Dendritic cell treated with granulocyte-macrophage colony-stimulating factor and Interleukin-4, amounts not matched to agents 40 ng/mL and 50 ng/mL, for 4 days (primary cell): ENCODE measurements at regions not wholly inside any gene's neighbourhood (a gene's known extent, or its start where the extent isn't known, plus 50 kb on each side); places are given as distances from the start of the nearest gene placed in this dataset.
"Not testable (repeated sequence)": the region's sequence is repeated elsewhere in the genome, so short reads cannot be mapped to it uniquely, and the experiment has no call there.

Source experiments
- H3K27ac Mint-ChIP-seq: one replicate; pipeline ENCODE4 v1.8.0; 2022; ENCODE audit warnings: mild to moderate bottlenecking, mixed read lengths
- H3K27me3 Mint-ChIP-seq: one replicate; pipeline ENCODE4 v1.8.0; 2022; ENCODE audit warnings: mild to moderate bottlenecking, mixed read lengths
- H3K36me3 Mint-ChIP-seq: one replicate; pipeline ENCODE4 v1.8.0; 2022; ENCODE audit warnings: low read depth, mixed read lengths
- H3K4me1 Mint-ChIP-seq: one replicate; pipeline ENCODE4 v1.8.0; 2022; ENCODE audit warnings: low read depth, mixed read lengths
- H3K4me3 Mint-ChIP-seq: one replicate; pipeline ENCODE4 v1.8.0; 2022; ENCODE audit warnings: mild to moderate bottlenecking, moderate library complexity, mixed read lengths
- H3K9me3 Mint-ChIP-seq: one replicate; pipeline ENCODE4 v1.8.0; 2022; ENCODE audit warnings: mixed read lengths
- intact Hi-C: fragments of 100-400 bp; cut with micrococcal nuclease; formaldehyde crosslinking; loops from one replicate; pipeline ENCODE4 v1.15.0; 2022

DNA sequence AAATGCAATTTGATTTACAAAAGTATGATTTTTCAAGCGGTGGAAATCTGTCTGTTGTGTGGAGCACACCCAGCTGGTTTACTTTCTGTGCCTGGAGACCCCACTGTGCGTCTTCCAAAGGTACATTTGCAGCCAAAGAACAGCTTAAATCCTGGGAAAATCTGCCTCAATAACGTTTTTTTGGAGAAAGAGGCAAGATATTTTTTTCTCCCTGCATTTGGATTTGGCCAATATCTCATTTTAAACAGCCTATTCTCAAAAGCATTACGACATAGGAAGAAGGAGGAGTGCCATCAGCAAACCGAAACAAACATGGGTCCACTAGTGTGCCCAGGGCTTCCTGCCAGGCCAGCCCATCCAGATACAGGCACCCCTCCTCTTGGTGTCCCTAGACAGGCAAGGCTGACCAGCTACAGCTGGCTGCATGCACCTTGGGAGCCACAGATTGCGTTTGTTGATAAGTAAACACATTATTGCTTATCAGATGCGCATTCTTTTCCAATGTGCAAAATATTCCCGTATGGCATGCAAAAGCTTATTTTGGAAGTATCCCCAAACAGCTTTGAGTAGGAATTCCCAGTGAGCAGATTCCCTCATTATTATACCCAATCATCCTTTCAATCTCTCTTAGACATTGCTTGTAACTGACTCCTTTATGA is 184.5 kb upstream of the MARCKS start:
- peaks cover 23% of the 10 kb centered on the region for H3K4me1 Mint-ChIP-seq
- H3K9me3 Mint-ChIP-seq, result no peaks in the 10 kb centered on the region
- H3K4me3 Mint-ChIP-seq, result no peak overlapping the region
- no peaks in the 10 kb centered on the region for H3K36me3 Mint-ChIP-seq
- intact Hi-C loops, result no loop called here
- H3K27ac Mint-ChIP-seq, result no peak overlapping the region
- no peaks in the 10 kb centered on the region for H3K27me3 Mint-ChIP-seq

DNA sequence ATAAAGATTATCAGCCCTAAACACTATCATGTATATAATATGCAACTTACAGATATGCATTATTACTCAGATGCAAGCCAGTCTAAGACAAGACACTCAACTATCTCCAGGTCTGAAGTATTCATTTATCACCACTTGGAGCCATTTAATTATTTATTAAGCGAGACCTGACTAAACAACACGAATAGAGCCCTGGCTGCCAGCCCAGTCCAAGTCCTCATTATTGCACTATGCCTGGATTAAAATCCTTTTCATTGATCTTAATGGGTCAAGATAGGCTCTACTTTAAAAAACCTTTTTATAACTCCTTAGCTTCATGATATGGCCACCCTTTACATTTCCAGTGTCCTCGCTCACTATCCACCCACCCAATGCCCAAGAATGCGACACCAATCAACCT is 183.1 kb upstream of the MARCKS start:
- intact Hi-C loops, result no loop called here
- H3K36me3 Mint-ChIP-seq, result no peaks in the 10 kb centered on the region
- H3K27me3 Mint-ChIP-seq, result no peaks in the 10 kb centered on the region
- H3K27ac Mint-ChIP-seq, result no peak overlapping the region
- H3K9me3 Mint-ChIP-seq, result no peaks in the 10 kb centered on the region
- H3K4me3 Mint-ChIP-seq, result no peak overlapping the region
- H3K4me1 Mint-ChIP-seq, result peaks cover 17% of the 10 kb centered on the region

DNA sequence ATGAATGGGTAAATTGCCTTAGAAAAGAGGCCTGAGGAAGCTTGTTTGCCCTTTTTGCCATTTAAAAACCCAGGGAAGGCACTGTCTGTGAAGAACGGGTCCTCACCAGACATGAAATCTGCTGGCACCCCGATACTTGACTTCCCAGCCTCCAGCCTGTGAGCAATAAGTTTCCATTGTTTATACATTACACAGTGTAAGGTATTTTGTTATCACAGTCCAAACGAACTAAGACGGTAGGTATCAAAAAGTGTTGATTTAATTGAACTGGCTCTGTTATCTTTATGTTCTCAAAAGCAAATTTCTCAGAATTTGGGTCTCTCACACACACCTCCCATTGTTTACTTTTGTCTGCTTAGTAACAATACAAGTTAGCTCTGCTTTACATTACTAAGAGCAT is 181.1 kb upstream of the MARCKS start:
- no peaks in the 10 kb centered on the region for H3K27me3 Mint-ChIP-seq
- no peak overlapping the region for H3K4me3 Mint-ChIP-seq
- no peaks in the 10 kb centered on the region for H3K9me3 Mint-ChIP-seq
- no peaks in the 10 kb centered on the region for H3K36me3 Mint-ChIP-seq
- intact Hi-C loops, result no loop called here
- peaks cover 17% of the 10 kb centered on the region for H3K4me1 Mint-ChIP-seq
- peak overlapping the region; percentile 13 for H3K27ac Mint-ChIP-seq

DNA sequence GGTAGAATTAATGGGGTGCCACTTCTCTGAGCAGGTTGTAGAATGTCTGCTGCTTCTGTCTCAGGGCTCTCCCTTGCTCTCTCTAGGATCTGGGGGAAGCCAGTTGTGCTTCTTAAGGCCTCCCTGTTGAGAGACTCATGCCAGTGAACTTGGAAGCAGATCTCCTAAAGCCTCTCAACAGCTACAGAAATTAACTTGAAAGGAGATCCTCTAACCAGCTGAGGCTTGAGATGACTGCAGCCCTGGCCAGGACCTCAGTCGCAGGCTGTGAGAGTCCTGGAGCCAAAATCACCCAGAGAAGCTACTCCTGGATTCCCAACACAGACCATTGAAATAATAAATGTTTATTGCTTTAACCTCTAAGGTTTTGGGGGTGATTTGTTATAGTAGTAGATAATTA is 180.2 kb upstream of the MARCKS start:
- Mint-ChIP-seq H3K4me3 (no peak overlapping the region), H3K27ac (peak overlapping the region; percentile 13), H3K27me3 (no peaks in the 10 kb centered on the region), H3K9me3 (no peaks in the 10 kb centered on the region), H3K36me3 (no peaks in the 10 kb centered on the region), H3K4me1 (peaks cover 9% of the 10 kb centered on the region)
- intact Hi-C loops, result no loop called here

DNA sequence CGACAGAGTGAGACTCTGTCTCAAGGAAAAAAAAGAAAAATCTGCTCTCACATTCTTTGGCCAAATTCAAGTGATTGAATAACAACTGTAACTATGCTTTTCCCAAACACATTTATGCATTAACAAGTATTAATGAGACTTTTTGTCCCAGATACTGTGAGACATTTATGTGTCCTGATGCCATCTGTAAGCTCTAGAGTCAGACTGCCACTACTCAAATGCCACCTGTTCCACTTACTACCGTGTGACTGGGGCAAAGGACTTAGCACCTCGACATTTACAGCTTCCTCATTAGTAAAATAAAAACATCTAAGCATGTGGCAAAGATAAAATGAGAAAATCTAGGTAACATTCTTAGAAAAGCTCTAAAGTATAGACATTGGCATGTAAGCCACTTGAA is 178.1 kb upstream of the MARCKS start:
- no peaks in the 10 kb centered on the region for H3K27me3 Mint-ChIP-seq
- intact Hi-C loops, result no loop called here
- no peaks in the 10 kb centered on the region for H3K36me3 Mint-ChIP-seq

DNA sequence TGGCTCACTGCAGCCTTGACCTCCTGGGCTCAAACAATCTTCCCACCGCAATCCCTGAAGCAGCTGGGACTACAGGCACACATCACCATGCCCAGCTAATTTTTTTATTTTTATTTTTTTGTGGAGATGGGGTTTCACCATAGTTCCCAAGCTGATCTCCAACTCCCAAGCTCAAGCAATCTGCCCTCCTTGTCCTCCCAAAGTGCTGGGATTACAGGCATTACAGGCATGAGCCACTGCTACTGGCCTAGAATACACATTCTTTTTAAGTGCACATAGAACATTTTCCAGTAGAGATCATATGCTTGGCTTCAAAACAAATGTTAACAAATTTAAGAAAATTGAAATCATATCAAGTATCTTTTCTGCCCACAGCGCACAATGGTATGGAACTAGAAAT is 176.8 kb upstream of the MARCKS start:
- Mint-ChIP-seq H3K27me3 (no peaks in the 10 kb centered on the region), H3K4me1 (peaks cover 5% of the 10 kb centered on the region), H3K4me3 (no peak overlapping the region), H3K36me3 (no peaks in the 10 kb centered on the region), H3K27ac (peak overlapping the region; percentile 20), H3K9me3 (no peaks in the 10 kb centered on the region)
- intact Hi-C loops, result no loop called here

More for the DNA sequence above, 178.1 kb upstream of the MARCKS start:
- H3K27ac Mint-ChIP-seq, result peak overlapping the region; percentile 15
- no peak overlapping the region for H3K4me3 Mint-ChIP-seq
- no peaks in the 10 kb centered on the region for H3K9me3 Mint-ChIP-seq
- H3K4me1 Mint-ChIP-seq, result no peaks in the 10 kb centered on the region

DNA sequence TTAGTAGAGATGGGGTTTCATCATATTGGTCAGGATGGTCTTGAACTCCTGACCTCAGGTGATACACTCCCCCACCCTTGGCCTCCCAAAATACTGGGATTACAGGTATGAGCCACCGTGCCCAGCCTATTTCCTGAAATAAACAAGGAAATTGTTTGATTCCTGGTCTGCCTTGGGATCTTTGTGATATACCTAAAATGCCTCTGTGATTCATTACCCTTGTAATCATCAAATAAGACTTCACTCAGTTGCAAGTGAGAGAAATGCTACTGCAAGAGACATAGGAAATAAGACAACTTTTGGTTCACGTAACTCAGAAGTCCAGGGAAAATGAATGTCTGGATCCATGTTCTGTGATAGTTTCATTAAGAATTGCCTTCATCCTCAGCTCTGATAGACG is 173.2 kb upstream of the MARCKS start:
- intact Hi-C loops, result no loop called here
- H3K4me1 Mint-ChIP-seq, result peaks cover 5% of the 10 kb centered on the region
- no peak overlapping the region for H3K4me3 Mint-ChIP-seq
- H3K9me3 Mint-ChIP-seq, result no peaks in the 10 kb centered on the region
- no peaks in the 10 kb centered on the region for H3K36me3 Mint-ChIP-seq
- H3K27ac Mint-ChIP-seq, result no peak overlapping the region
- H3K27me3 Mint-ChIP-seq, result no peaks in the 10 kb centered on the region

DNA sequence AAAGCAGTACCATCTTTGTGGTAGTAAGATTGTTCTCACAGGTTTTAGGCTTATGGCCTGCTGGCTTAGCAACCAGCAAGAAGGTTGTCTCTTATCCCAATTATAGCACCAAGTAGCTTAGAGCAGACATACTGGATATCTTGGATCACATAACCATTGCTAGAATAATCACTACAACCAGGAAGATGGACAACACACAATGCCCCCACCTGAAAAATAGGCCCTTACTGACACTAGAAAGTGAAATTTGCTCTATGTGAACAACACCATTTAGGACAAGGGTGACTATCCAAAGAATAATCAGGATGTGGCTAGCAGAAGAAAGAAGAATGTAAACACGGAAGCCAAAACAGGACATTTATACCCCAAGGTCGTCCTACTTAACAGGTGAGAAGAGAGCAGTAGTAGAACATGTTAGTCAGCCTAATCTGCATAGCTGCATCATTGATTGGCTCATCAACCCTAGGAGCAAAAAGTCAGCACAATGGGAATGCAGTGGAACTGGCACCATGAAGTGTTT is 172.7 kb upstream of the MARCKS start:
- no peak overlapping the region for H3K4me3 Mint-ChIP-seq
- intact Hi-C loops, result no loop called here
- H3K4me1 Mint-ChIP-seq, result peaks cover 5% of the 10 kb centered on the region
- H3K27me3 Mint-ChIP-seq, result no peaks in the 10 kb centered on the region
- H3K36me3 Mint-ChIP-seq, result no peaks in the 10 kb centered on the region
- no peak overlapping the region for H3K27ac Mint-ChIP-seq
- no peaks in the 10 kb centered on the region for H3K9me3 Mint-ChIP-seq

DNA sequence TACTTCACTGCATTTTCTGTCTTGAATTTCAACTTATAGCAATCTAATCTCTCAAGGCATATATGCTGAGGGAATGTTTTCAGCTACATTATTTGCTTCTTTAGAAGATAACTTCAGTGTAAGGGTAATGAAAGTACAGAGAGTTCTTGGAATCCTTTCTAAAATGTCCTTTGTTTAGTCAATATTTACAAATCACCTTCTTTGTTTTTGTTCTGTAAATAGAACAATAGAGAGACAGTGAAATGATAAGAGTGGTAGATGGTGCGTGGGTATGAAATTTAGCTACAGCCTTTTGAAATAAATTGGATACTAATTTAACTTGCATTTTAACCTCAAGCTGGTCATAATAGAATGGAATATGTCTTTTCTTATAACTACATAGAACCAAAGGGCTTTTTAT is 171.1 kb upstream of the MARCKS start:
- no peaks in the 10 kb centered on the region for H3K9me3 Mint-ChIP-seq
- H3K27ac Mint-ChIP-seq, result no peak overlapping the region
- intact Hi-C loops, result no loop called here
- H3K27me3 Mint-ChIP-seq, result no peaks in the 10 kb centered on the region
- no peak overlapping the region for H3K4me3 Mint-ChIP-seq
- H3K36me3 Mint-ChIP-seq, result no peaks in the 10 kb centered on the region
- H3K4me1 Mint-ChIP-seq, result peaks cover 10% of the 10 kb centered on the region

DNA sequence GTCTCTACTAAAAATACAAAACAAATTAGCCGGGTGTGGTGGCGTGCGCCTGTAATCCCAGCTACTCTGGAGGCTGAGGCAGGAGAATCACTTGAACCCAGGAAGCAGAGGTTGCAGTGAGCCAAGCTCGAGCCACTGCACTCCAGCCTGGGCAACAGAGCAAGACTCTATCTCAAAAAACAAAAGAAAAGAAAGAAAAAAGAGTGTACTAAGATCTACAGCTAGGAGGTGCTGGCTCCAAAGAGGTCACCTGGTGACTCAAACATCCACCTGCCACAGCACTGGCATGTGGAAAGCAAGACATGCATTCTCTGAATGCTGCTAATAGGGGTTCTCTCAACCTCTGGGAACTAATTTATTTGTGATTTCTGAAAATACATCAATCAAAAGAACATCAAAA is 167.5 kb upstream of the MARCKS start:
- H3K4me1 Mint-ChIP-seq, H3K4me3 Mint-ChIP-seq, H3K27me3 Mint-ChIP-seq, intact Hi-C loops, H3K36me3 Mint-ChIP-seq, H3K27ac Mint-ChIP-seq, H3K9me3 Mint-ChIP-seq: not testable (repeated sequence)

DNA sequence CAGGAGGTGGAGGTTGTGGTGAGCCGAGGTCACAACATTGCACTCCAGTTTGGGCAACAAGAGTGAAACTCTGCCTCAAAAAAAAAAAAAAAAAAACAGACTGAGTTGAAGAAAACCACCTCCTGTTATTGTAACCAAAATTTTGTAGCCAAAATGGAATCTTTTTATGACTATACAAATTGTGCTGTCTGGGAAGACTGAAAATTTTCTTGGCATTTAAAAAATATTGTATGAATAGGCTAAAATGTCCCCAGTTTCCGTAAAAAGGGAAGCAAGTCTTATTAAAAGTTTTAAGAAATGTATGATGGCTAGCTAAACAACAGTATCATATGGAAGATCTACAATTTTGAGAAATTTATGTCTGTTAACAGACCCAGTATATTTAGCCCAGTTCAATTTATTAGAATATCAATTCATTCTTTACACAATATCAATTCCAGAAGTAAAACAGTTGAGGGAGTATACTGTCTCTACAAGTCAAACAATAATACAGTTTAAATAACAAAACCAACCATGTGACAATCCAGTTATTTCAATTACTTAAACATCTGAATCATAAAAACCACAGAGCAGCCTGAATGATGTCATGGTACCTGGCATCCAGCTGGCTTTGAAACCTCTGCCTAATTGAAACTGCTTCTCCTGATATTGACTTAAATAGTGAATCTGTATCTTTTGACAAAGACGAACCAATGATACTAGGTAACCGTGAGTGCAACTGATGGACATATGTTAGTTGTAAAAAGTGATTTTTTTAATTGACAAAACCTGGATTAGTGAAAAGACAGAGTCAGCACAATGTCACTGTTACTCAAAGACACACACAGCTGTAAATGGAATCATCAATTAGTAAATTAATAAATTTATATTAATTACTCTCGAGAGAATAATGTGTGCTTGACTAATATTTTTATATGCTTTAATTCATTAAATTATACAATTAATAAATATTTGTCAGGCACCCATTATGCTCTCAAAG is 166.6 kb upstream of the MARCKS start:
- no peaks in the 10 kb centered on the region for H3K27me3 Mint-ChIP-seq
- H3K4me1 Mint-ChIP-seq, result peaks cover 13% of the 10 kb centered on the region
- no peaks in the 10 kb centered on the region for H3K9me3 Mint-ChIP-seq
- H3K4me3 Mint-ChIP-seq, result no peak overlapping the region
- no peaks in the 10 kb centered on the region for H3K36me3 Mint-ChIP-seq
- intact Hi-C loops, result no loop called here
- no peak overlapping the region for H3K27ac Mint-ChIP-seq

DNA sequence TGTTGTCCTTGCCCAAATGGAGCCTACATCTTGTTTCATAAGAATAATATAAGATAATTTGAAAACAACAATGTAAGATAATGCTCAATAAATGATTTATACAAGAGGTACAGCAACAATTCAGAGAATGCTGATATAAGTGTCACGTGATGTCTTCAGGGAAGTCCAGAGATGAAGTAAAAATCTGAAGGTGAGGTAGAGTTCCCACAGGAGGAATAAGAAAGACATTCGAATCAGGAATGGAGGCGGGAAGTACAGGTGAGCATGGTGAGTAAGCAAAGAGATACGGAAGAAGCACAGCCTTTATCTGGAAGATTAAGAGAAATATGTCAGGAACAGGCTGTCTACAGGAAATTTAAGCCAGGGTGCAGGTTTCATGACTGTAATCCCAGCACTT is 165.9 kb upstream of the MARCKS start:
- H3K27me3 Mint-ChIP-seq, result no peaks in the 10 kb centered on the region
- peaks cover 13% of the 10 kb centered on the region for H3K4me1 Mint-ChIP-seq
- no peak overlapping the region for H3K27ac Mint-ChIP-seq
- H3K36me3 Mint-ChIP-seq, result no peaks in the 10 kb centered on the region
- intact Hi-C loops, result no loop called here
- H3K9me3 Mint-ChIP-seq, result no peaks in the 10 kb centered on the region
- no peak overlapping the region for H3K4me3 Mint-ChIP-seq

DNA sequence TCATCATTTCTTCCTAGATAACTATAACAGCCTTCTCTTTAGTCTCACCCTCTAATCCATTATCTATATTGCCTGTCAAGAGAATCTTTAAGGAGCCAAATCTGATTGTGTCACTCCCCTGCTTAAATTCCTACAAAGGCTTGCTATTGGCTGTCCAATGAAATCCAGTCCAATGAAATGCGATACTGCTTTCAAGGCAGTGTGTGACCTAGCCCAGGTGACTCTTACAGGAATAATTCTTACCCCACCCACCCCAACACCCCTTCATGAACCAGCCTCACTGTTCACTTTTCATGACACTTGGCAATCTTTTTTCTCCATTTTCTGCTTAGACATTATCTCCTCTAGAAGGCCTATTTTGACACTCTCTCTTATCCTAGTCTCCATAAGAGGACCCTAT is 163.3 kb upstream of the MARCKS start:
- H3K27me3 Mint-ChIP-seq, result no peaks in the 10 kb centered on the region
- H3K4me1 Mint-ChIP-seq, result peaks cover 16% of the 10 kb centered on the region
- intact Hi-C loops, result no loop called here
- H3K9me3 Mint-ChIP-seq, result no peaks in the 10 kb centered on the region
- peak overlapping the region; percentile 43 for H3K27ac Mint-ChIP-seq
- no peaks in the 10 kb centered on the region for H3K36me3 Mint-ChIP-seq
- H3K4me3 Mint-ChIP-seq, result no peak overlapping the region

DNA sequence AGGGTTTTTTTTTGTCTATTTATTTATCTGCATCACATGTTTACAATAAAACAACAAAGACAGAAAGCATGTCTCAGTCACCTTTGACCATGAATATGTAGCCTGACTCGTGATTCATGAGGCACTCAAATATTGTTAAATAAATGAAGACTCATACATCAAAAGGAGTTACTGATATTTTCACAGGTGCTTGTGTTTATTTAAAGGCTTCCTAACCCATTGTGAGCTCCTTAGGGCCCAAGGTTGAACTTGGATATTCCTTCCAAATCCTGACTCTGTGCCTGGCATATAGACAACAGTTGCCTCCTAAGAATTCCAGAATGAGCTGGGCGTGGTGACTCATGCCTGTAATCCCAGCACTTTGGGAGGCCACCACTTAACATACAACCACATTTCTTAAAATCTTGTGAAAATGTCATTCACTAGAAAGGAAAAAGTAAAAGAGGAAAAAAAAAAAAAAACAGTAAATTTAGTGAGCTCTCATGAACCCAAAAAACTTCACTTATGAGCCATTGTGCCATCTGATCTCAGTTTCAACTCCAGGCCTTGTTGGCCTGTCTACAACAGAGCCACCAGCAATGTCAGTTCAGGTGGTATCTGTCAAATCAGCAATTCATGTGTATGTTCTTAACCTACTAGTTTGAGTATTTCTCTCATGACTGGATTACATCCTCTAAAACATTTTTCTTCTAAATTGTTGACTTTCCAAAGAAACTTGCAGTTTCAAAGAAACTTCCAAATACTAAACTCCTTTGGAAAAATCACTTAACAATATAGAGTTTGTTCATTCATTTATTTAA is 162.7 kb upstream of the MARCKS start:
- Mint-ChIP-seq H3K9me3 (no peaks in the 10 kb centered on the region), H3K4me1 (peaks cover 19% of the 10 kb centered on the region), H3K27me3 (no peaks in the 10 kb centered on the region), H3K36me3 (no peaks in the 10 kb centered on the region), H3K4me3 (no peak overlapping the region), H3K27ac (peak overlapping the region; percentile 43)
- intact Hi-C loops, result loop anchor here (5.0 kb wide), 3 partner anchors 42 to 62 kb away; no protein-coding TSS in a partner anchor
